Fibroblast of skin of scalp (primary cell): ENCODE measurements at regions not wholly inside any gene's neighbourhood (a gene's known extent, or its start where the extent isn't known, plus 50 kb on each side); places are given as distances from the start of the nearest gene placed in this dataset.
"Not testable (repeated sequence)": the region's sequence is repeated elsewhere in the genome, so short reads cannot be mapped to it uniquely, and the experiment has no call there.

ENCODE experiments used
- DNase-seq: peaks from one replicate; pipeline ENCODE4 v3.0.0-alpha.2; 2013

GRCh38 chr13:103941506-103942140 is 875.4 kb upstream of the SLC10A2 start:
- no peak for DNase-seq

GRCh38 chr13:103935117-103935516 is 868.9 kb upstream of the SLC10A2 start:
- DNase-seq = no peak

GRCh38 chr13:103931885-103932284 is 865.7 kb upstream of the SLC10A2 start:
- DNase-seq = no peak

GRCh38 chr13:103931331-103931845 is 865.2 kb upstream of the SLC10A2 start:
- DNase-seq = no peak

- DNase-seq = no peak
Observed at GRCh38 chr13:103926118-103926517, 859.9 kb upstream of the SLC10A2 start.

- no peak for DNase-seq
Observed at GRCh38 chr13:103908911-103909310, 842.7 kb upstream of the SLC10A2 start.

- DNase-seq = no peak
Observed at GRCh38 chr13:103908274-103908673, 842.1 kb upstream of the SLC10A2 start.

GRCh38 chr13:103903790-103904189 is 837.6 kb upstream of the SLC10A2 start:
- no peak for DNase-seq

GRCh38 chr13:103898481-103898880 is 832.3 kb upstream of the SLC10A2 start:
- DNase-seq = no peak

GRCh38 chr13:103895835-103896531 is 829.8 kb upstream of the SLC10A2 start:
- no peak for DNase-seq

- no peak for DNase-seq
Observed at GRCh38 chr13:103894626-103895025, 828.4 kb upstream of the SLC10A2 start.

- DNase-seq = no peak
Observed at GRCh38 chr13:103884101-103884723, 818.0 kb upstream of the SLC10A2 start.

- peak; percentile 33 for DNase-seq
Observed at GRCh38 chr13:103883698-103884097, 817.5 kb upstream of the SLC10A2 start.

- peak; percentile 99 for DNase-seq
Observed at GRCh38 chr13:103883164-103883563, 816.9 kb upstream of the SLC10A2 start.

- DNase-seq = not testable (repeated sequence)
Observed at GRCh38 chr13:103880146-103880545, 813.9 kb upstream of the SLC10A2 start.

- DNase-seq = peak; percentile 41
Observed at GRCh38 chr13:103878891-103879605, 812.8 kb upstream of the SLC10A2 start.

GRCh38 chr13:103876571-103876970 is 810.4 kb upstream of the SLC10A2 start:
- no peak for DNase-seq

- DNase-seq = no peak
Observed at GRCh38 chr13:103873725-103874124, 807.5 kb upstream of the SLC10A2 start.

- DNase-seq = no peak
Observed at GRCh38 chr13:103866048-103866447, 799.8 kb upstream of the SLC10A2 start.

GRCh38 chr13:103862525-103862924 is 796.3 kb upstream of the SLC10A2 start:
- DNase-seq = no peak

GRCh38 chr13:103859952-103860351 is 793.7 kb upstream of the SLC10A2 start:
- no peak for DNase-seq

- DNase-seq = no peak
Observed at GRCh38 chr13:103852036-103852435, 785.8 kb upstream of the SLC10A2 start.

GRCh38 chr13:103844471-103844870 is 778.3 kb upstream of the SLC10A2 start:
- DNase-seq = no peak
